NCI-H460 (cell line): ENCODE measurements at regions not wholly inside any gene's neighbourhood (a gene's known extent, or its start where the extent isn't known, plus 50 kb on each side); places are given as distances from the start of the nearest gene placed in this dataset.
"Not testable (repeated sequence)": the region's sequence is repeated elsewhere in the genome, so short reads cannot be mapped to it uniquely, and the experiment has no call there.

Experiments
- DNase-seq: peaks from one replicate; pipeline ENCODE4 v3.0.0-alpha.2; 2016; ENCODE audit warnings: low read depth; ENCODE audit errors: extremely low read depth

- DNase-seq = no peak
Measured at GRCh38 chr20:22690616-22691179, 106.3 kb upstream of the FOXA2 start.

GRCh38 chr20:22691369-22692118 lies 107.2 kb upstream of the FOXA2 start:
- peak; percentile 64 for DNase-seq

GRCh38 chr20:22692119-22692475 lies 107.7 kb upstream of the FOXA2 start:
- no peak for DNase-seq

- not testable (repeated sequence) for DNase-seq
Measured at GRCh38 chr20:22692620-22693019, 108.2 kb upstream of the FOXA2 start.

- DNase-seq = no peak
Measured at GRCh38 chr20:22696759-22697158, 112.4 kb upstream of the FOXA2 start.

- no peak for DNase-seq
Measured at GRCh38 chr20:22698259-22698842, 114.0 kb upstream of the FOXA2 start.

- DNase-seq = no peak
Measured at GRCh38 chr20:22699396-22699795, 115.0 kb upstream of the FOXA2 start.

GRCh38 chr20:22700367-22700766 lies 116.0 kb upstream of the FOXA2 start:
- no peak for DNase-seq

- no peak for DNase-seq
Measured at GRCh38 chr20:22701679-22702308, 117.4 kb upstream of the FOXA2 start.

GRCh38 chr20:22703843-22704242 lies 119.5 kb upstream of the FOXA2 start:
- no peak for DNase-seq

GRCh38 chr20:22711971-22712755 lies 127.8 kb upstream of the FOXA2 start:
- DNase-seq = no peak

GRCh38 chr20:22716821-22717351 lies 132.5 kb upstream of the FOXA2 start:
- DNase-seq = no peak

- DNase-seq = no peak
Measured at GRCh38 chr20:22717466-22717865, 133.1 kb upstream of the FOXA2 start.

GRCh38 chr20:22719167-22719591 lies 134.8 kb upstream of the FOXA2 start:
- no peak for DNase-seq

GRCh38 chr20:22720206-22720605 lies 135.8 kb upstream of the FOXA2 start:
- no peak for DNase-seq

GRCh38 chr20:22722811-22723210 lies 138.4 kb upstream of the FOXA2 start:
- DNase-seq = no peak

GRCh38 chr20:22723659-22724058 lies 139.3 kb upstream of the FOXA2 start:
- DNase-seq = no peak

- no peak for DNase-seq
Measured at GRCh38 chr20:22728146-22728745, 143.9 kb upstream of the FOXA2 start.

- DNase-seq = no peak
Measured at GRCh38 chr20:22729180-22729579, 144.8 kb upstream of the FOXA2 start.

GRCh38 chr20:22729616-22730236 lies 145.4 kb upstream of the FOXA2 start:
- DNase-seq = no peak
